Stimulated activated CD4-positive, alpha-beta T cell treated with anti-CD3 and anti-CD28 coated beads, Interleukin-4, amount 100 ng/mL, for 24 hours (primary cell): ENCODE measurements at regions not wholly inside any gene's neighbourhood (a gene's known extent, or its start where the extent isn't known, plus 50 kb on each side); places are given as distances from the start of the nearest gene placed in this dataset.
"Not testable (repeated sequence)": the region's sequence is repeated elsewhere in the genome, so short reads cannot be mapped to it uniquely, and the experiment has no call there.

Experiments
- DNase-seq: peaks from one replicate; pipeline ENCODE4 v3.0.0-alpha.2; 2020

DNA sequence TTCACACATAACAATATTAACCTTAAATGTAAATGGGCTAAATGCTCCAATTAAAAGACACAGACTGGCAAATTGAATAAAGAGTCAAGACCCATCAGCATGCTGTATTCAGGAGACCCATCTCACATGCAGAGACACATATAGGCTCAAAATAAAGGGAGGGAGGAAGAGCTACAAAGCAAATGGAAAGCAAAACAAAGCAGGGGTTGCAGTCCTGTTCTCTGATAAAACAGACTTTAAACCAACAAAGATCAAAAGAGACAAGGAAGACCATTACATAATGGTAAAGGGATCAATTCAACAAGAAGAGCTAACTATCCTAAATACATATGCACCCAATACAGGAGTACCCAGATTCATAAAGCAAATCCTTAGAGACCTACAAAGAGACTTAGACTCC, 78.8 kb upstream of the RREB1 start:
- not testable (repeated sequence) for DNase-seq

DNA sequence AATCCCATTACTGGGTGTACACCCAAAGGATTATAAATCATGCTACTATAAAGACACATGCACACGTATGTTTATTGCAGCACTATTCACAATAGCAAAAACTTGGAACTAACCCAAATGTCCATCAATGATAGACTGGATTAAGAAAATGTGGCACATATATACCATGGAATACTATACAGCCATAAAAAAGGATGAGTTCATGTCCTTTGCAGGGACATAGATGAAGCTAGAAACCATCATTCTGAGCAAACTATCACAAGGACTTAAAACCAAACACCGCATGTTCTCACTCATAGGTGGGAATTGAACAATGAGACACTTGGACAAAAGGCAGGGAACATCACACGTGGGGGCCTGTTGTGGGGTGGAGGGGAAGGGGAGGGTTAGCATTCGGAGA, 76.8 kb upstream of the RREB1 start:
- DNase-seq, result not testable (repeated sequence)

DNA sequence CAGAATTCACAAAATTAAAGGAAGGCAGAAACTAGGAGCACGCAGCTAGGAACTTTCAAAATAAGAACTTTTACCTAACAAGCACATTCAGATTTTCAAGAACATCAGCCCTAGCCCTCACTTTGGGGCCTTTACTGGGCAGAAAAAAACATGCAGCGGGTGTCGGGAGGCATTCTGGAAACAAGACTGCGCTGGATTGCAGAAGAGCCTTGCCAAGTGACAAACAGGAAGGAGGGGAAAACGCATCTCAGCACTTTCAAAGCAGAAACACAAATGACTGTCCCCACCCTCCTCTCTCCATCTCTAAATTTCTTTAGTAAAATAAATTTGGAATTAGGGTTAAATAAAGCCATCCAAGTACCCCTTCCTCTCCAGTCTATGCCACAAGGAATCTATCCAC, 74.6 kb upstream of the RREB1 start:
- DNase-seq, result no peak

DNA sequence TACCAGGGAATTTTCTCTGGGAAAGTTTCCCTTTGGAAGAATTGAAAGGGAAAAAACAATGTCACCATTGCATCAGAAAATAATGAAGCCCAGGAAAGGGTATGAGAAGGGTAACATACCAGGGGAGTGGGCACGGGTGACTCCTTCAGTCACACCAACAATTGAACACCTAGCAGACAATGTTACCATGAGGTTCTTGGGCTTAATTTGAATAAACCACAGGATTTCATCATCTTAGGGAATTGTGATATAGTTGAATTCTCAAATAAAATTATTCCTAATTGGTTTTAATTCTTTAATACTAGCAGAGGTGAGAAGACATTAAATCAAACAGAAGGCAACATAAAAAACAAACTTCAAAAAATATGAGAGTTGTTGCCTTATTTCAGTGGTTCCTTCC, 73.7 kb upstream of the RREB1 start:
- DNase-seq, result no peak

DNA sequence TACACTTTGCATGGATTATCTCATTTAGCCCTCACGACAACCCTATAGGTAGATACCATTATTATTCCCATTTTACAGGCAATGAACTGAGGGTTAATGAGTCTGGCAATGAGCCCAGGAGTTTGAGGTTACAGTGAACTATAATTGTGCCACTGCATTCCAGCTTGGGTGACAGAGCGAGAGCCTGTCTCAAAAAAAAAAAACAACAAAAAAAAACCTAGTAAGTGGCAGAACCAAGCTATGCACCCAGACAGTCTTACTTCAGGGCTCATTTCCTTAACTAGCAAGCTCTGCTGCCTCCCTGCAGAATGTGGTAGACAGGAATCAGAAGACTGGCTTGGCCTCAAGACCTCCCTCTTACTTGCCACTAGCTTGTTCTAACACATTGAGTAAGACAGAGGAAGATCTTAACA, 71.9 kb upstream of the RREB1 start:
- no peak for DNase-seq

DNA sequence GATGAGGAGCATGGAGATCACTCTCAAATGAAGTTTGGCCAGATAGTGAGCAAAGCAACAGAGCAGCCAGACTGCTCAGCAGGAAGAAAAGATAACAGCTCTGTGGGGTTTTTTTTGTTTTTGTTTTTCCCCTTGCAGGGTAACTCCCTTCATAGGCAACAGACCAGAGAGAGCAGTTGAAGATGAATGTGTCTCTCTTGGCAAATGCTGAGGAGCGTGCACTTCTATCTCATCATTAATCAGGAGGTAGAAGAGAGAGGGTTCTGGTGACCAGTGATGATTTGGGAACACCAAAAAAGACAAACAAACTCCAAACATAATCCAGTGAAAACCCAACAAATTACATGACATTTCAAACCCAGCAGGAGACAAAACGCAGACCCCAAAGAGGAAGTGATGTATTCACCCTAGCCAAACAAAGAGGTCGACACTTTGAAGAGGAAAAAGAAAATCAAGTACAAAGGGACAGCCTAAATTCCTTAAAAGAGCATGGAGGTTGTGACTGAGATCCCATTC, 66.2 kb upstream of the RREB1 start:
- no peak for DNase-seq

DNA sequence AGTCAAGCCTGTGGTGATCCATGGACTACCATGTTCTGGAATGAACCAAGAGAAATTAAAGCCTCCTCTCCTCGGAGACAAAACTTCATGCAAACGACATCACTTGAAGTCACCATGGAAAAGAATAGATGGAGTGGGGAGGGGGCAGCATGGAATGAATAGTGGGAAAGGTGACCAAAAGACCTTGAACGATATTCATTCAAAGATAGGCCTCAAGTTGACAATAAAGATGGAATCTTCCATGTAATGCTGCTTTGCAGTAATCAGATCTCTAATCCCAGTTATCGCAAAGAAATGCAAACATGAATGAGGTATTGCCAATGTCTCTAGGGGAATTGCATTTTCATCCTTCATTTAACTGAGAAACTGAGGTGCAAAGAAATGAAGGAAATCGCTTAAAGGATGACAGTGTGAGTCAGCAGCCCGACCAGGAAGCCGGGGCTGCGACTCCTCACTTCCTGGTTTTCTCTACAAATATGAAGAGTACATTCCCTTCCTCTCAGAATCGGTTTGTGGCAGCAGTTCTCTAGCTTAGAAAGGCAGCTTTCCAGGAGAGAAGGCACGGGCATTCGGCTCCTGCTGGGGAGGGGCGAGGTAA, 65.6 kb upstream of the RREB1 start:
- no peak for DNase-seq

DNA sequence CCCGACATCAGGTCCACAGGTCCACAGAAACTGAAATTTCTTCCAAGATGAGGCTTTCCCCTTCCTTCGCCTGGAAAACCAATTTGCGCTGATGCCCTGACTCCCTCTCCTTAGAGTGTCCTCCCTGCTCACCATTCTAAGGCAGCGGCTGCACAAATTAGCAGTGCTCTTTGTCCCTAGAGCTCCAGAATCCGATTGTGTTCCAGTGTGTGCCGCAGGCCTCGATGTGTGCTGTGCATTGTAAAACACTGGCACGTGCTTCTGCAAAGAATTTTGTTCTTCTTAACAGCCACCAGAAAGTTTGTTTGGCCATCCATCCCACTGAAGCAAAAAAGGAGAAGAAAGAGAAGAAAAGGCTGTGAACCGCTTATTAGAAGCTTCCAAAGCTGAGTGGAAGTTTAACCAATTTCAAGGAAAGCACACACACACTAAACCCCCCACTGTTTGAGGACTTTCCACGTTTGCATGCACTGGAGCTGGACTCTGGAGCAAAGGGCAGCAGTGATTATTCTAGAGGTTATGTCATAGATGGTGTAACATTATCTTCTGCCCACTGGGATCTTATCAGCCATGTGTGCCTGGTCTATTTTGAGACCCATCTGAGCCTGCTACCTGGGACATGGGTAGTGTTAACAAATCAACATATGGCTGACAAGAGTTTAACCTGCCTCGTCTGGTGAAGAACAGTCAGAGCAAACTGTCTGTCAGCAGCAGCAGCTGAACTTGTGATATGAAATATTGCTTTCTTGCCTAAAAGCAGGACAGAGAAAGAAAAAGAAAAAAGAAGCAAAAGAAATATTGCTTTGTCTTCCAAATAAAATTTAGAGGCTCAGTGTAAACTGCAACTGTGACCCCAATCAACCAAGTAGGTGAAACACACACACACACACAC, 64.9 kb upstream of the RREB1 start:
- DNase-seq, result no peak

DNA sequence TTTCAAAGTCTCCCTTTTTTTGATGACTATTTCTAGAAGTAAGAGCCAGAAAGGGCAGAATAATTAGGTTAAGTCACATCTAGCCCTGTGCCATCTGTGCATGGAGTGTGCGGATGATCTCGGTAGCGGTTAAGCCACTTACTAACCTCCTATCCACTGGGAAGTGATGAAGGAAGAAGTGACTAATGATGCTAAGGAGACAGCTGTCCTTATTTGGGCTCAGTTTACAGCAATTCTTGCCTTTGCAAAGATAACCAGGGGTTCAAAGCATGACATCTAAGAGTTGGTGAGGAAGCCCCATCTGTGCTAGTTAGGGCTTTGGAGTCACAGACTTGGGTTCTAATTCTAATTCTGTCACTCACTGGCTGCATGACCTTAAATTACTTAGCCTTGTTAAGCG, 62.4 kb upstream of the RREB1 start:
- no peak for DNase-seq

DNA sequence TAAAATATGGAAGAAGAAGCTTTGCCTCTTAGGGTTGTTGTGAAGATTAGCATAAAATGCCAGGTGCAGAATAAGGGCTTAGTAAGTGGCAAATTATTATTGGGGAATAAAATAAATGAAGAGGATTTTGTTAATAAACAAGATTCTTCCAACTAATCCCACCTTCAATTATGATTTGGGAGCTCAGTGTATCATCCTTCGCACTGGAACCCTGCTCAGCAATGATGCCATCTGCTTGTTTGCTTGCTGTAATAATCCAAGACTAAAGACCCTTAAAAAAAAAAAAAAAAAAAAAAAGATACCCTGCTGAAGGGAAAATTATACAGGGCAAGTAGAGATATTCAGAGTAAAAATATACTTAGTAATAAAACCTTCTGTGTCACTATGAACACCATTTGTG, 62.0 kb upstream of the RREB1 start:
- no peak for DNase-seq

DNA sequence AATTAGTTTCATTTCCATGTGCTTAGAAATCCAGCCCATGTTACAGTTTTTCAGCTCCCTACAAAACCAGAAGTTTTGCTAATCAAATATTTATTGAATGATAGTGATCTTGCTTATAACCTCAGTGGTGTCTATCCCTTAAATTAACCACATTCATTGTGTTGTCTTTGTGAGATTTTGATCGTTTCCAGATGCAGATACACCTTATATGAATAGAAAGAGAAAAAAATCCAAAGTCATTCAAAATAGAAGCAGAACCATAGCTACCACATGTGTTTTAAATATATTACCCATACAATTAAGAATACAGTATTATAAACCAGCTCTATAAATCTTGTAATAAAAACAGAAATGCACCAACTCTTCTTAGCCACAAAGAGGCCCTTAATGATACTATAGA, 60.6 kb upstream of the RREB1 start:
- DNase-seq, result no peak

DNA sequence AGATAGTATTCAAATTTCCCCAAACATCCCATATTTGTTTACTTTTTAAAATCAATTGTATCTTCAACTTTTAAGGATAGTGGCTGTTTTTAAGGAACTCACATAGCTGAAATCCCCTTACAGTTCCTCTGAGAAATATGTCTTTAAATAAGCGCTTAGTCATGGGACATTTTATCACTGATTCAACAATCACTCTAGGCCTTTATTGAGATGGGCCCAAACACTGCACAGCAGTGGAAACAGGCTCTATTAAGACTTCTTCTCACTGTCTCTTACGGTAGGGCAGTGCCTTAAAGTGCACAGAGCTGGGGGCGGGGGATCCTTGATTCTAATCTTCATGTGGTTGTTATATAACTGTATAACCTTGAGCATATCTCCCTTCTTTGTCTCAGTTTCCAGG, 59.8 kb upstream of the RREB1 start:
- DNase-seq, result no peak

DNA sequence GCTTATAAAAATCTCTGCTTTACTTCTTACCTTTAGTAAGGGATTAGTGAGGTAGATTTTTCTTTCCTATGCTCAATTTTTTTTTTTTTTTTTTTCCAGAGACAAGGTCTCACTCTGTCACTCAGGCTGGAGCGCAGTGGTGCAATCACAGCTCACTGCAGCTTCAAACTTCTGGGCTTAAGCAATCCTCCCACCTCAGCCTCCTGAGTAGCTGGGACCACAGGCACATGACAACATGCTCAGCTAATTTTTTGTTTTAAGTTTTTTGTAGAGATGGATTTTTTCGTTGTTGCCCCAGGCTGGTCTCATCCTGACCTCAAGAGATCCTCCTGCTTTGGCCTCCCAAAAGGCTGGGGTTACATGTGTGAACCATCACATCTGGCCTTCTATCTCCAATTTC, 58.9 kb upstream of the RREB1 start:
- no peak for DNase-seq

DNA sequence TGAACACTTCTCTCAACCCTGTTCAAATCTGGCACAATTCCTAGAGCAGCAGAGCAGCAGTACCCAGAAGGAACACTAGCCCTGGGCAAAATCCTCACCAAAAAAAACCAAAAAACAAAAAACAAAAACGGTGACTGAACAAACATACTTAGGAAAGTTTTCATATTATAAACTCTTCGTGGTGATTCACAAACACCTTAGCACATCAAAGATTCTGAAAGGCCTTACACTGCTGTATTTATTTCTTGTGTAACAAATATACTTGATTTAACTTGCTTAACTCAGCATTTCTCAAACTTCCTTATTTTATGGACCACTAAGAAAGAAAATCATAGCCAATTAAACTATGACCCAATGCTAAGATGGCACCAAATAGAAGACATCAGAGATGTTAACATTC, 57.8 kb upstream of the RREB1 start:
- DNase-seq, result no peak

DNA sequence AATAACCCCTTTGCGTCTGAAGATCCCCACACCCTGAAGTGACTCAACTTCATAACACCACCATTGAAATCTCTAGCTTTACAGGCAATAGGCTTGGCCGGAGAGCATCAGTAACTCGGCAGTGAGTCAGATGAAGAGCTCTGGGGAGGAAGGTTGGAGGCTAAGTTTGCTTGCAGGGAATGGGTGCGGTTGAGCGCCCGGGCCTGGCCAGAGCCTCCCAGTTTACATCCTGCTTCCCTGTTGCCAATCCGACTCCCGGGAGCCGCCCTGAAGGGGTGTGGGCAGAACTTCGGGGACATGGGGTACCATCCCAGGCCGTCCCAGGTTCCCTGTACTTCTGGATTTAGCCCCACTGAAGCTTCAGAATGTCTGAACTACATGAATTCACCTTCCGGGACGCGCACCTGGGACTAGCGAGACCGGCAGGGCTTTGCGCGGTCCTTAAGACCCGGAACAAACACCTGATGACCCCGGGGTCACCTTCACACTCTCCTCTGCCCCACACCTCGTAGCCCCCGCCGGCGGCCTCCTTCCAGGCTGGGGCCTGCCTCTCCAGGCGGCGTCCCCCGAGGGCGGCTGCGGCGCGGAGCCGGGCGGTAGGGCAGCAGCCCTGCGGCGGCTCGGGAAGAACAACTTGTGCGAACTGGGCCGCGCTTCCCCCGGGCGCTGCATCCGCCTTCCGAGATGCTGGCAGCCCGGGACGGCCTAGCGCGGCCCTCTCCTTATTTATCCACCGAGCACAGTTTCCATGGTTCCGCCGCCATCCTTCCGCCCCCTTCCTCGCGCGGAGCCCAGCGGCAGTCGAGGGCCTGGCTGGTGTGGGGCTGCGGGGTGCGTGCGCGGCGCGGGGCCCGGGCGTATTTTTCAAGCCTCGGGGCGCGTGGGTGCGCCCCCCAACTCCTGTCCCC, 56.6 kb upstream of the RREB1 start:
- peak; percentile 21 for DNase-seq

DNA sequence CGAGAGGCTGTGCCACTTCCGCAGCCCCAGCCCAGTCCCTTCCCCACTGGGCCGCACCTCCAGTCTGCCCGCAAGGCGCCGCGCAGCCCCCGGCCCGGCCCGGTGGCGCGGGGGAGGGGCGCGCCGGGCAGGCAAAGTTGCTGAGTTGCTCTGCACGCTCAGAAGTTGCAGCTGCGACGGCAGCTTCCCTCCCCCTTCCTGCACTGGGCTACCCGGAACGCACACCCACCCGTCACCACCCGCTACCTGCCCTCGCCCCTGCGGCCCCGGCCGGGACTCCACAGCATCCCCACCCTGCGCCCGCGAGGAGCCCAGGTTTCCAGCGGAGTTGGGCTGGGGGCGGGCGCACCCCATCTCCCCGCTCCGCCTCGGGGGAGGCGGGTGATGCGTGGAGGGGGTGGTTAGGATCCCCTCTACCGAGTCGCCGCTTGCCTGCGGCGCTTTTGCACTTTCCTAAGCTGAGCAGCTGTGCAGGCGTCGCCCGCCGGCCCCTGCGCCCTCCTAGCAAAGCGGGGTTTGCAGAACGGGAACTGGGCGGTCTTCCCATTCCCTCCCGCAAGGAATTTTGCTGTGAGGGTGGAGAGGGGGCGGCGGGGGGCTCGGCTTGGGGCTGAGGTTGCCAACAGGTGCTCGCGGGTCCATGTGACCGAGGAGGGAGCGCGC, 55.9 kb upstream of the RREB1 start:
- peak; percentile 50 for DNase-seq

DNA sequence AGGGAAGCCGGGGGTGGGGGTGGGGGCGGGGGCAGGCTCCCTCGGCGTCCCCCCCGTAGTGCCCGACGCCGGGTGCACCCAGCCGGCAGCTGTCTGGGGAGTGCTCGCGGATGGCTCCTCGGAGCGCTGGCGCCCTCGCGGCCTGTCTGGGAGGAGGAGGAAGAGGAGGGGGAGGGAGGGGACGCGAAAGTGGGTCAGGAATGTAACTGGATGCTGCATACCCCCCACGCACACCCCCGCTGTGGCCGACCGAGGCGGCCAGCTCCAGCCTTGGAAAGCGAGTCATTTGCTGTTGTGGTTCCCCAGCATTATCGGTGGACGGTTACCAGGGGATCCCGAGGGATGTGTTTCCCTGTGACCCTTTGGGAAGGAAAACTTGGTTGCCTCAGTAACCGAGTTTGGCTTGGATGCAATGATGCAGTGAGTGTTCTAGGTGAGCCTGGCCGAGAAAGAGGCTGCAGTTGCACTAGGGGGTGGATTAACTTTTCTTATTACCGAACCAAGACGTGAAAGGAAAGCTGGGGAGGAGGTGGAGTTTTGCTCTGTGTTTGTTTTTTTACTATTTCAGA, 55.2 kb upstream of the RREB1 start:
- DNase-seq, result peak; percentile 7

DNA sequence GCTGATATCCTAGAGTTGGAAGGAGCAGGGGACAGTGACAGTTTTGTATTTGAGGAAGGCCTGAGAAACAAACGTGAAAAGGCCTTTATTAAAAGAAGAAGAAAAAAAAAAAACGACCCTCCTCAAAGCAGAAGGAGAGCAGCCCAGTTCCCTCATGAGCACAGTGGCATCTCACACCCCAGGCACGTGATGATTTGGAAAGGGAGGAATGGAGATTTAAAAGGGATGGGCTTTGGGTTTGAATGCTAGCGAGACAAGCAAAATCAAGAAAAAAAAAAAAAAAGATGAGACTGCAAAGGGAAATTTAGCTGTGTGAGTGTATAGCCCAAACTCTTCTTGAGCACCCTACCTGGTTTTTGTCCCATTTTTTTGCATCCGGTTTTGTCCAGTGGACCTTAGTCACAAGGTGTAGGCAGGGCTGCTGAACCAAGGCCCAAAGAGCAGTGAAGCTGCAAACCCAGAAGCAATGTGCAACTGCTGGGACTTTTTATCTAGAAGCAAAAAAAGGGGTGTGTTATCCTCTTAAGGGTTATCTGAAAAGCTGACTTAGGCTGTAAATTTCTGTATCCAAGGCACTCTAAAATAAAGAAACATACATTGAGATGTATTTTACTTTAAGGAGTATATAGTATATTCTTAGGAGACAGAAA, 54.5 kb upstream of the RREB1 start:
- DNase-seq, result no peak
